Activated CD8-positive, alpha-beta T cell treated with anti-CD3 and anti-CD28 coated beads, Interleukin-2, amount 10 ng/mL, durations not matched to agents 7 days and 5 days (primary cell): ENCODE measurements at regions not wholly inside any gene's neighbourhood (a gene's known extent, or its start where the extent isn't known, plus 50 kb on each side); places are given as distances from the start of the nearest gene placed in this dataset.

Source experiments
- ATAC-seq: fragments of 150-1000 bp; cut with Tn5 transposase; one replicate; pipeline ENCODE4 v1.10.0; 2021; ENCODE audit warnings: moderate library complexity
- CTCF ChIA-PET: fragments of 350-600 bp; sonication (Branson Sonifier 250); formaldehyde crosslinking; loops from one replicate; lab custom pipeline; 2021; ENCODE audit warnings: antibody characterized with exemption; lab: Charles Lee
- POLR2A ChIA-PET: fragments of 350-600 bp; sonication (Branson Sonifier 250); formaldehyde crosslinking; loops from one replicate; lab custom pipeline; 2021; ENCODE audit warnings: antibody characterized with exemption; lab: Charles Lee
- DNase-seq: peaks from one replicate; pipeline ENCODE4 v3.0.0-alpha.2; 2020
- H3K27ac Mint-ChIP-seq: one replicate; pipeline ENCODE4 v1.8.0; 2021; ENCODE audit warnings: mild to moderate bottlenecking, mixed read lengths
- H3K27me3 Mint-ChIP-seq: one replicate; pipeline ENCODE4 v1.8.0; 2021; ENCODE audit warnings: low read depth, mixed read lengths
- H3K36me3 Mint-ChIP-seq: one replicate; pipeline ENCODE4 v1.8.0; 2021; ENCODE audit warnings: low read depth, mixed read lengths
- H3K4me1 Mint-ChIP-seq: one replicate; pipeline ENCODE4 v1.8.0; 2021; ENCODE audit warnings: low read depth, mixed read lengths
- H3K4me3 Mint-ChIP-seq: one replicate; pipeline ENCODE4 v1.8.0; 2021; ENCODE audit warnings: mild to moderate bottlenecking, mixed read lengths
- H3K9me3 Mint-ChIP-seq: one replicate; pipeline ENCODE4 v1.8.0; 2022; ENCODE audit warnings: mixed read lengths; ENCODE audit not compliant: insufficient read depth

DNA sequence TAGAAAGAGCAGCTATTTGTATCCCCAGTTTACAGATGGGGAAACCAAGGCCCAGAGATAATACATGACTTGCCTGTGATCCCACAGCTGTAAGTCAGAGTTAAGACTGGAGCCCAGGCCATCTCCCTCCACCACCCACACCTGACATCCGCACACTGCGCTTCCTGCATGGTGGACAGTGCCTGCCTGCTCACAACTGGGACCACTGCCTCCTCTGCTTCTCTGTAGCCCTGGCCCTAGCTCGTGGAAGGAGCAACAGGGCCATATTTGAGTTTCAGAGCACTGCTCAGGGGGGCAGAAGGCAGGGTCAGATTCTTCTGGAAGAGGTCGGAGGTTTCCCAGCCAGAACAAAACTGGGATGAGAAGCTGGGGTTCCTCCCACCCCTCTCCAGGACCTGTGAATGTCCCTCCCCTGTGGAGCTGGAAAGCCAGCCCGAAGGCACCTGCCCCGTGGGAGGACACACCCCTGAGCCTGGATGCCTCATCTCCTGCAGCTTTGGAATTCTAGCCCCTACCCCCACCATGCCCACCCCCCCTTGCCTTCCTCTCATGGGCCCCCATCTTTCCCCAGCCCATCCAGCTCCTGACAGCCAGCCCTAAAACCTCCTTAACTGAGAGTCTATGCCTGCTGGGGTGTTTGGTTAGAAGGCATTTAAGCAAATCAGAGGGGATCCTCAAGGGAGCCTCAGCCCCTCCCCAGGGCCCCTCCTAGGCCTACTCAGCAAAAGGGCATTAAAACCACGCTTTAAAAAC, 100.1 kb downstream of the TPRA1 start:
- peak; percentile 10 for DNase-seq
- peaks cover 31% of the 10 kb centered on the region for H3K27me3 Mint-ChIP-seq
- no peaks in the 10 kb centered on the region for H3K4me1 Mint-ChIP-seq
- ChIA-PET POLR2A (no interaction called here), CTCF (interaction anchor here (0.6 kb wide), 1 partner anchor 1968 kb away, joined by 3 read pairs; no protein-coding TSS in a partner anchor)
- ATAC-seq = no peak
- no peak overlapping the region for H3K27ac Mint-ChIP-seq
- no peaks in the 10 kb centered on the region for H3K36me3 Mint-ChIP-seq
- no peaks in the 10 kb centered on the region for H3K9me3 Mint-ChIP-seq
- H3K4me3 Mint-ChIP-seq = no peak overlapping the region

DNA sequence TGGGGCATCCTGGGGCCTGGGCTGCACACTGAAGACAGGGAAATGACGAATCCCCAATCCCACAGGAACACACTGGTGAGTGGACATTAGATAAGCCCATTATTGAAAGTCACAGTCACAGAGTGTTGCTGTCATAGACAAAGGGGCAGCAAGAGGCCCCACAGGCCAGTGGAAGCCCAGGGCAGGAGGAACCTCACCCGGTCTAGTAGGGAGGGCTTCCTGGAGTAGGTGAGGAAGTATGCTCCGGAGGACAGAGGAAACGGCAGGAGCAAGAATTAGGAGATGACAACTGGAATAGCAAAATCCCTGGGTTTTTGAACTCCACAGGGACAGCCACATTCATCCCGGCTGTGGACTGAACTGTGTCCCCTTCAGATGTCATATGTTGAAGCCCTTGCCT, 101.2 kb downstream of the TPRA1 start:
- peaks cover 3% of the 10 kb centered on the region for H3K4me1 Mint-ChIP-seq
- H3K4me3 Mint-ChIP-seq = no peak overlapping the region
- ATAC-seq (no peak), DNase-seq (peak; percentile 1)
- POLR2A ChIA-PET = no interaction called here
- H3K27ac Mint-ChIP-seq = no peak overlapping the region
- no peaks in the 10 kb centered on the region for H3K36me3 Mint-ChIP-seq
- H3K9me3 Mint-ChIP-seq = no peaks in the 10 kb centered on the region
- H3K27me3 Mint-ChIP-seq = peaks cover 33% of the 10 kb centered on the region
- CTCF ChIA-PET = no interaction called here

- DNase-seq (peak; percentile 15), ATAC-seq (no peak)
- Mint-ChIP-seq H3K27ac (no peak overlapping the region), H3K9me3 (no peaks in the 10 kb centered on the region), H3K36me3 (no peaks in the 10 kb centered on the region), H3K27me3 (peaks cover 35% of the 10 kb centered on the region), H3K4me3 (no peak overlapping the region), H3K4me1 (peaks cover 9% of the 10 kb centered on the region)
- POLR2A ChIA-PET = no interaction called here
- CTCF ChIA-PET = no interaction called here
Observed at GRCh38 chr3:127488740-127489139, 101.8 kb downstream of the TPRA1 start.

- CTCF ChIA-PET = no interaction called here
- Mint-ChIP-seq H3K4me1 (peaks cover 14% of the 10 kb centered on the region), H3K4me3 (no peak overlapping the region), H3K9me3 (no peaks in the 10 kb centered on the region), H3K27ac (no peak overlapping the region), H3K36me3 (no peaks in the 10 kb centered on the region), H3K27me3 (peaks cover 37% of the 10 kb centered on the region)
- ATAC-seq (no peak), DNase-seq (peak; percentile 4)
- POLR2A ChIA-PET = no interaction called here
Observed at GRCh38 chr3:127488141-127488672, 102.3 kb downstream of the TPRA1 start.

DNA sequence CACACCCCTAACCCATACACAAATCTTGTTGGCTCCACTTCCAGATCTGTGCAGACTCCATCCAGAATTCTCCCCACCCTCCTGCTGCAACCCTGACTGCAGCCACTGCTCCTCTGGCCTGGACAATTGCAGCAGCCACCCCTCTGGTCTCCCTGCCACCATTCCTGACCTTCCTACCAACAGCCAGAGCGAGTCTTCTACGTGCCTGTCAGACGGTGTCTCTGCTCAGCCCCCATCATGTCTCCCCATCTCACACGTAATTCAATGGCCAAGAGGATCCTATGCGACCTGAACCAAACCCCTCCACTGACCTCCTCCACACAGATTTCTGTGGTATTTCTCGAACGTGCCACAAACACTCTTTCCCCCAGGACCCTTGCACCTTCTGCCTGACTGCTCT, 103.3 kb downstream of the TPRA1 start:
- DNase-seq = peak; percentile 4
- ChIA-PET POLR2A (no interaction called here), CTCF (no interaction called here)
- Mint-ChIP-seq H3K27ac (no peak overlapping the region), H3K4me3 (no peak overlapping the region), H3K36me3 (no peaks in the 10 kb centered on the region), H3K9me3 (no peaks in the 10 kb centered on the region), H3K4me1 (peaks cover 18% of the 10 kb centered on the region), H3K27me3 (peaks cover 39% of the 10 kb centered on the region)
- ATAC-seq = no peak

GRCh38 chr3:127486321-127486944, 104.1 kb downstream of the TPRA1 start:
- peaks cover 18% of the 10 kb centered on the region for H3K4me1 Mint-ChIP-seq

DNA sequence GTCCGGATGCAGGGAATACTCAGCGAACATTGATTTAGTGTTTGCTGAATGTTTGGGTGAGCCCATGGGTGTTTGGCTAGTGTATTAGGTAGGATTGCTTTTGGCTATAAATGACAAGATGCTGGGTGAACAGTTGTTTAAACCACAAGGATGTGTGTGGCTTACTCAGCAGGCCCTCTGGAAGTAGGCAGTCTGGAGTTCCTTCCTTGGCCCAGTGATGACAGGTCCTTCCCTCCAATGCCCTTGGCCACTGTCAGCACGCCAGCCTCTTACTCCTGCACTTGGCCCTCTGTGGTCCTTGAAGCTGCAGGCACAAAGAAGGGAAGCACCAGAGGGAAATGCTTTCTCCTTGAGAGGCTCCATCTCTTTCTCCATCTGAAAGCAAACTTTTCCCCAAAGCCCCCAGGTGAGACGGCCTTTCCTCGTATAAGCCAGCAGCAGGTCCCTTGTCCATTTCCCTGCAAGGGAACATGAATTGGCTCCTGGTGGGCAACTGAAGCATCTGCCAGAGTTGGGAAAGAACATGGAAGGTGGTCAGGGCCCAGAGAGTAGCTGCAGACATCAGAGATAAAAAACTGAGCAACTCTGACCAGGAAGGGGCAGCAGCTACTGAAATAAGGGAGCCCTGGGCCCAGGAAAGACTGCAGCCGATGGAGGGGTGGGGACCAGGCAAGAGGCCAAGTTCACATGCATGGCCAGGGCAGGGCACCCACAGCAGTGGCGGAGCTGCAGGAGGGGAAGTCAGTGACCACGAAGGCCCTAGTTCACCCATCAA, 105.0 kb downstream of the TPRA1 start:
- peaks cover 42% of the 10 kb centered on the region for H3K27me3 Mint-ChIP-seq
- POLR2A ChIA-PET = no interaction called here
- DNase-seq (no peak), ATAC-seq (no peak)
- no peak overlapping the region for H3K4me3 Mint-ChIP-seq
- no peak overlapping the region for H3K27ac Mint-ChIP-seq
- CTCF ChIA-PET = no interaction called here
- H3K4me1 Mint-ChIP-seq = peaks cover 18% of the 10 kb centered on the region
- H3K36me3 Mint-ChIP-seq = no peaks in the 10 kb centered on the region
- no peaks in the 10 kb centered on the region for H3K9me3 Mint-ChIP-seq

More at GRCh38 chr3:127486321-127486944, 104.1 kb downstream of the TPRA1 start:
- H3K27ac Mint-ChIP-seq = no peak overlapping the region
- CTCF ChIA-PET = no interaction called here
- peaks cover 41% of the 10 kb centered on the region for H3K27me3 Mint-ChIP-seq
- ATAC-seq (no peak), DNase-seq (peak; percentile 9)
- H3K9me3 Mint-ChIP-seq = no peaks in the 10 kb centered on the region
- POLR2A ChIA-PET = no interaction called here
- no peak overlapping the region for H3K4me3 Mint-ChIP-seq
- H3K36me3 Mint-ChIP-seq = no peaks in the 10 kb centered on the region

DNA sequence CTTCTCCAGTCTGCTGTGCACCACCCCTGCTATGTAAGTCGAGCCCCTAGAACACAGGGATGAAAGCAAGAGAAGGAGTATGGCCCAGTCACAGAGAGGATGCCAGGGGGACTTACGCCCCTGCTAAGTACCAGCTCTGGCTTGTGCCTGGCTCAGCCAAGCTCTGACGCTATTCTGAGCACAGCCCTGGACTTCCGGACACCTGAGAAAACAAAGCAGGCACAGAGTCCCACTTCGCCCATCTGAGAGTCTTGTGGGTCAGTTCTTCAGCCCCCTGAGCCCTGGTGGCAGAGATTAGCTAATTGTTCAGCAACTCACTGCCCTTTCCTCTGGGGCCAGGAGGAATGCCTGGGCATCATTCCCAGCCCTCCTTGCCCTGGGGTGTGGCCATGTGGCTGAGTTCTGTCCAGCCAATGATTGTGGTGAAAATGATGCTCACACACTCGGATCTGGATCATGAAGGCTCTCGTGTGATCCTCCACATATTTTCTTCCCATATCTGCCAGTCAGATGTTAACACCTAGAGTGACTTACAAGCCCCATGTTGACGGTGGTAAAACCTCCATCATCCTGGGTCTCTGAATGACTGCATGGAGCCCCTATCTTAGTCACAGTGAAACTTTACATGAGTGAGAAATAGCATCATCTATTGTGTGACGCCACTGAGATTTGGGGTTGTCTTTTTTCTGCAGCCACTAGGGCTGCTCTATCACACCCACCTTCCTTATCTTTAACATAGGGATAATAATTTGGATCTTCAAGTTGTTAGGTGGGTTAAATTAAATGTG, 105.7 kb downstream of the TPRA1 start:
- no peak for DNase-seq
- no peak for ATAC-seq
- H3K27me3 Mint-ChIP-seq = peaks cover 42% of the 10 kb centered on the region
- ChIA-PET POLR2A (no interaction called here), CTCF (no interaction called here)
- no peak overlapping the region for H3K4me3 Mint-ChIP-seq
- peaks cover 18% of the 10 kb centered on the region for H3K4me1 Mint-ChIP-seq
- H3K9me3 Mint-ChIP-seq = no peaks in the 10 kb centered on the region
- H3K27ac Mint-ChIP-seq = peak overlapping the region; percentile 36
- H3K36me3 Mint-ChIP-seq = no peaks in the 10 kb centered on the region

DNA sequence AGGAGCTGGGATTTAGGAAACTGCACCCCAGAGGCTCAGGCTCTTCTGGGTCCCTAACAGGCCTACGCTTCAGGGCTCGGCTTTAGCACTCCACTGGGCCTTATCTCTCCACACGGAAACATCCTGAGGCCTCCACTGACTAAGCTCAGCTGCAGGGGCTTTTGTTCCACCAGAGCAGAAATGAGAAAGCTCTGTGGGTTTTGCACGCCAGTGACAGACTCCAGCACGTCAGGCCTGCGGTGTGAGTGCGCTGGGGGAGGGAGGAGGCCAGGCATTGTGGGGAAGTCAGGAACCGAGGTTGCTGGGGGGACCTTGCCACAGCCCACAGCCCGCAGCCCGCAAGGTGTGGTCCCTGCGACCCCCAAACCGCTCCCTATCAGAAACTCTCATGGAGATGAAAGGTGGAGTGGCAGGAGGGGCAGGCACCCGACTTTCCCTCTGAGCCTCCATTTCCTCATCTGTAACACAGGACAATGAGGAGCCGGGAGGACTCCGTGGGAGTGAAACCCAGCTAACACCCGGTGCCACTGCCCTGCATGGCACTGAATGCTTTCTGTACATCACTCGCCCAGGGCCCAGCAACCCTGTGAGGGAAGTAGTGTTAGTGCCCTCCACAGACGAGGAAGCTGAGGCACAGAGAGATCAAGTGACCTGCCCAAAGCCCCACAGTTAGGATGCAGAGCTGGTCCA, 106.5 kb downstream of the TPRA1 start:
- Mint-ChIP-seq H3K9me3 (no peaks in the 10 kb centered on the region), H3K4me1 (peaks cover 18% of the 10 kb centered on the region), H3K4me3 (peak overlapping the region; percentile 34), H3K36me3 (no peaks in the 10 kb centered on the region), H3K27ac (peak overlapping the region; percentile 36), H3K27me3 (peaks cover 42% of the 10 kb centered on the region)
- DNase-seq (peak; percentile 76), ATAC-seq (peak; percentile 81)
- ChIA-PET POLR2A (no interaction called here), CTCF (interaction anchor here (0.6 to 1.3 kb wide), 2 partner anchors 63 to 412 kb away, joined by 3 to 7 read pairs; no protein-coding TSS in a partner anchor)

- H3K4me3 Mint-ChIP-seq = no peak overlapping the region
- DNase-seq = no peak
- POLR2A ChIA-PET = no interaction called here
- peaks cover 33% of the 10 kb centered on the region for H3K27me3 Mint-ChIP-seq
- H3K9me3 Mint-ChIP-seq = no peaks in the 10 kb centered on the region
- no peak overlapping the region for H3K27ac Mint-ChIP-seq
- no peak for ATAC-seq
- peaks cover 18% of the 10 kb centered on the region for H3K4me1 Mint-ChIP-seq
- H3K36me3 Mint-ChIP-seq = no peaks in the 10 kb centered on the region
- CTCF ChIA-PET = interaction anchor here (0.6 to 1.3 kb wide), 2 partner anchors 64 to 411 kb away, joined by 3 to 7 read pairs; no protein-coding TSS in a partner anchor
Observed at GRCh38 chr3:127483005-127483641, 107.4 kb downstream of the TPRA1 start.
